NT2/D1 (cell line): ENCODE measurements at regions not wholly inside any gene's neighbourhood (a gene's known extent, or its start where the extent isn't known, plus 50 kb on each side); places are given as distances from the start of the nearest gene placed in this dataset.

ENCODE experiments used
- DNase-seq: peaks from one replicate; pipeline ENCODE4 v3.0.0-alpha.2; 2011; ENCODE audit warnings: low read depth, low spot score
- H3K27me3 ChIP-seq: 2 replicates; pipeline ENCODE4 v1.6.0; 2011; ENCODE audit warnings: mild to moderate bottlenecking; ENCODE audit not compliant: insufficient read length, insufficient read depth
- H3K36me3 ChIP-seq: 2 replicates; pipeline ENCODE4 v1.6.1; 2011; ENCODE audit warnings: mild to moderate bottlenecking, low read length, mixed read lengths; ENCODE audit not compliant: insufficient read depth, insufficient read length
- H3K4me1 ChIP-seq: 2 replicates; pipeline ENCODE4 v1.5.1; 2011; ENCODE audit not compliant: insufficient read depth, insufficient read length
- H3K4me3 ChIP-seq: 2 replicates; pipeline ENCODE4 v1.5.1; 2011; ENCODE audit warnings: low read depth; ENCODE audit not compliant: insufficient read length
- H3K9ac ChIP-seq: 2 replicates; pipeline ENCODE4 v1.6.0; 2011; ENCODE audit warnings: low read depth; ENCODE audit not compliant: insufficient read length
- H3K9me3 ChIP-seq: 2 replicates; pipeline ENCODE4 v1.5.1; 2011; ENCODE audit warnings: mild to moderate bottlenecking, low read length; ENCODE audit not compliant: insufficient read depth
- SUZ12 ChIP-seq: IDR thresholded peaks from 2 replicates; pipeline ENCODE4 v1.6.1; 2011; ENCODE audit not compliant: insufficient read length, insufficient read depth; ENCODE audit errors: extremely low read depth
- YY1 ChIP-seq: IDR thresholded peaks from 2 replicates; pipeline ENCODE4 v1.6.1; 2011; ENCODE audit not compliant: insufficient read length, insufficient read depth
- ZNF274 ChIP-seq: IDR thresholded peaks from 2 replicates; pipeline ENCODE4 v1.6.1; 2011; ENCODE audit warnings: mild to moderate bottlenecking, low read depth, low read length

DNA sequence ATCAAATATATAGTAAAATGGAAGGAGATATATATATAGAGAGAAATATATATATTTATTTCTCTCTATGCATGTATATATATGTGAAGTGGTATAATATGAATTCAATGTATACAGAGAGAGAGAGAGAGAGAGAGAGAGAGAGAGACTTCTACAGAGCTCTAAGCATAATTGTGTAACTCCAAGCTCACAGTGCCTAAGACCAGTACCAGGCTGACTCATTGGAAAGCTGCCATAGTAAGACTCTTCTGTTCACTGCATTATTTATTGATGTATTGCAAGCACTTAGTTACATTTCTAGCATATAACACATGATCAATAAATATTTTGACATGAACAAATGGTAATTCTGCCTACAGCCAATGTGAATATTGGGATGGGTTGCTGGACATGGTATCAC is 1734.7 kb downstream of the SLITRK1 start:
- no peaks in the 10 kb centered on the region for H3K4me1 ChIP-seq
- no peaks in the 10 kb centered on the region for H3K9me3 ChIP-seq
- no peaks in the 10 kb centered on the region for H3K27me3 ChIP-seq
- DNase-seq = no peak
- H3K36me3 ChIP-seq = no peaks in the 10 kb centered on the region
- TF ChIP-seq SUZ12 (no peak), YY1 (no peak), ZNF274 (no peak)
- no peak overlapping the region for H3K9ac ChIP-seq
- H3K4me3 ChIP-seq = no peak overlapping the region

DNA sequence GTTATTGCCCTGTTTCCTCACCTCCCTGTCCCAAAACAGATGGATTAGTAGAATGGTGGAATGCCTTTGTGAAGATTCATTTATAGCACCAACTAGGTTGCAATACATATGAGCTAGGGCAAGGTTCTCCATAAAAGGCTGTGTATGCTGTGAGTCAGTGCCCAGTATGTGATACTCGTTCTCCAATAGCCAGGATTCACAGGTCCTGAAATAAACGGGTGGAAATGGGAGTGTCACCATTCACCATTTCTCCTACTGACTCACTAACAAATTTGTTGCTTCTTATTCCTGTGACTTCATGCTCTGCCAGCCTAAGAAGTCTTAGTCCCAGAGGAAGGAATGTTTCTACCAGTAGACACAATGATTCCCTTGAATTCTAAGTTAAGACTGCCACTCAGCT is 1745.4 kb downstream of the SLITRK1 start:
- no peak for TF ChIP-seq YY1
- TF ChIP-seq ZNF274 = no peak
- no peak for TF ChIP-seq SUZ12
- H3K36me3 ChIP-seq = no peaks in the 10 kb centered on the region
- no peaks in the 10 kb centered on the region for H3K27me3 ChIP-seq
- H3K9ac ChIP-seq = no peak overlapping the region
- DNase-seq = no peak
- H3K4me3 ChIP-seq = no peak overlapping the region
- H3K4me1 ChIP-seq = no peaks in the 10 kb centered on the region
- H3K9me3 ChIP-seq = no peaks in the 10 kb centered on the region

DNA sequence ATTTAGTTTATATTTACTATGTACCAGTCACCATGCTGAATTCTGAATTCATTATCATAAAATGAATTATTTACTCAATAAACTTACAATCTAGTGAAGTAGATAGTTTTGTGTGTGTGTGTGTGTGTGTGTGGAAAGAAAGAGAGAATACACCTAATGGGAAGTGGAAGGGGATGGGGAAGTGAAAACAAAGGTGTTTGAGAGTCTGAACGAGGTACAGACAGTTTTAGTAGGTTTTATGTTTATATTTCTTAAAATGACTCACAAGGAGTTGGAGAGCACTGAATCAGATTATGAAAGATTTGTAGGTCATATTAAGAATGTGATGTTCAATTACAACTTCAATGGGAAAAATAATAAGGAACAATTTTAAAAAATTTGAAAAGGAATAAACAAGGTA is 1753.0 kb downstream of the SLITRK1 start:
- Histone ChIP-seq H3K4me3 (no peak overlapping the region), H3K4me1 (no peaks in the 10 kb centered on the region)
- TF ChIP-seq ZNF274 (no peak), YY1 (no peak), SUZ12 (no peak)

DNA sequence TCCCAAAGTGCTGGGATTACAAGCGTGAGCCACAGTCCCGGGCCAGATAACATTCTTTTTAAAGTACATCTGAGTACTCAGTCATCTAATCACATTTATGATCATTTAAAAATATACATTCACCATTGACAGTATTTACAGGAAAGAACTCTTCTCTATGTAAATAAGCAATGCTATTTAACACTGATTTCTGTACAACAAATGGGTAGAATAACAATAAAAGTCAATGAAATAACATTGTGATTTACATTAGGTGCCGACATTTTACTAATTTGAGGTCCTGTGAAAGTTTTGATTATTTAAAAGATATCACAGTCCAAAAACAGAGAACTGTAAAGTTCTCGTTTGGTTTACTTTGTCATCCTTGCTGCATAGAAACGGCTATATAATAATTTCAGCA is 1763.7 kb downstream of the SLITRK1 start:
- no peak overlapping the region for H3K9ac ChIP-seq
- no peaks in the 10 kb centered on the region for H3K9me3 ChIP-seq
- no peaks in the 10 kb centered on the region for H3K27me3 ChIP-seq
- no peaks in the 10 kb centered on the region for H3K4me1 ChIP-seq
- TF ChIP-seq SUZ12 (no peak), ZNF274 (no peak), YY1 (no peak)
- no peaks in the 10 kb centered on the region for H3K36me3 ChIP-seq
- DNase-seq = no peak
- no peak overlapping the region for H3K4me3 ChIP-seq

More for the DNA sequence above, 1753.0 kb downstream of the SLITRK1 start:
- Histone ChIP-seq H3K9ac (no peak overlapping the region), H3K27me3 (no peaks in the 10 kb centered on the region), H3K36me3 (no peaks in the 10 kb centered on the region), H3K9me3 (no peaks in the 10 kb centered on the region)
- DNase-seq = no peak

DNA sequence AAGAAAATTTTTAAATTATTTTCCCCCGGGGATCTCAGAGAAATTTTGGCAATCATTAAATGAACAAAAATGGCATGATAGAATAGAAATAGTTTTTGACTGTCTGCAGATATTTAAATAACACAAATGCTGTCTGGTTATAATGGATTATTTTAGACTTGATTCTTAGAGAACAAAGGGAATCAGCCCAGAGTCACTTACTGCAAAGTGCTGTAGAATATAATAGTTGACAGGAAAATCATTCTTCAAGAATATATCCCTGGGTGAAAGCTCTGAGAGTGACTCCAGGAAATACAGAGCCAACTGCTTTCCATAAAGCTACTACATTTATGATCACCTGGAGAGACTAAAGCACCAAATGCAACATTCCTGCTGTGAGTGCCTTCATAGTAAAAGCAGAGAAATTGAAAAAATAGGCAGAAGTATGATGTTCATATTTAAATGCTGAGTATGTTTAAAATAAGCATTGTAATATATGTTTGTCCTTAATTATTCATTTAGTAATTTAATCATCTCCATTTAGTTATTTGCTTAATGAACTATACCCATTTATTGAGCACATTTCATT is 1765.8 kb downstream of the SLITRK1 start:
- H3K4me1 ChIP-seq = no peaks in the 10 kb centered on the region
- TF ChIP-seq ZNF274 (no peak), SUZ12 (no peak), YY1 (no peak)
- no peak overlapping the region for H3K4me3 ChIP-seq
- no peaks in the 10 kb centered on the region for H3K27me3 ChIP-seq
- DNase-seq = no peak
- no peak overlapping the region for H3K9ac ChIP-seq
- no peaks in the 10 kb centered on the region for H3K36me3 ChIP-seq
- no peaks in the 10 kb centered on the region for H3K9me3 ChIP-seq

DNA sequence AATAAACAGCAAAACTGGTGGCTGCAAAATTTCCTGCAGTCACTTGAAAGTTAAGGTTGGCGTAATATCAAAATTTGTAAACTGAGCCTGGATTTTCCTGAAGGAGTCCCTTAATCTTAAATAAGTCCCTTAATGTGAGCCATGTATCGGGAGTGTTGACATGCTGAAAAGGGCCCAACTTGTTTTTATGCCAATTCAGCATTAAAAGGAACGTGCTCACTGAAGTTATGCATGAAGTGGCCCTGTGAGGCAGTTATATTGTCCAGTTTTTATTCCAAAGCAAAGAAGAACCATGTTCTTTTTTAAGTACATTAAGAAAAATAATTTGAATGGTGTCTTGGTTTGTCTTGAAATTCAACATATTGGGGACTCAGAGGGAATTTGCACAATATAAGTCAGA is 1766.9 kb downstream of the SLITRK1 start:
- Histone ChIP-seq H3K4me3 (no peak overlapping the region), H3K27me3 (no peaks in the 10 kb centered on the region), H3K4me1 (no peaks in the 10 kb centered on the region), H3K36me3 (no peaks in the 10 kb centered on the region), H3K9me3 (no peaks in the 10 kb centered on the region), H3K9ac (no peak overlapping the region)
- no peak for DNase-seq
- no peak for TF ChIP-seq SUZ12
- TF ChIP-seq YY1 = no peak
- TF ChIP-seq ZNF274 = no peak

DNA sequence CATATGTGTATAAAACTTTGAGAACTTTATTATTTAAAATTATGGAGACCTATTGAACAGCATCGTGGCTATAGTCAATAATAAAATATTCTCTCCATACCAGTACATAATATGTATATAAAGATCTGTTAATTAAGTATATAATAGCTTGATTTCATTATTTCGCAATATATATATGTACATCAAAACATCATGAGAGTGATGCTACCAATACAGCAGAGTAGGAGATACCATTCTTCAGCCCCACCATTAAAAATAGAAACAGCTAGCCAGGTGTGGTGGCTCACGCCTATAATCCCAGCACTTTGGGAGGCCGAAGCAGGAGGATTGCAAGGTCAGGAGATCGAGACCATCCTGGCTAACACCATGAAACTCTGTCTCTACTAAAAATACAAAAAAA is 1755.3 kb upstream of the SPRY2 start:
- DNase-seq = no peak
- H3K9me3 ChIP-seq = no peaks in the 10 kb centered on the region
- H3K4me3 ChIP-seq = no peak overlapping the region
- TF ChIP-seq SUZ12 = no peak
- TF ChIP-seq ZNF274 = no peak
- TF ChIP-seq YY1 = no peak
- H3K9ac ChIP-seq = no peak overlapping the region
- no peaks in the 10 kb centered on the region for H3K36me3 ChIP-seq
- H3K4me1 ChIP-seq = no peaks in the 10 kb centered on the region
- H3K27me3 ChIP-seq = no peaks in the 10 kb centered on the region
